Kidney capillary endothelial cell (primary cell): ENCODE measurements at regions not wholly inside any gene's neighbourhood (a gene's known extent, or its start where the extent isn't known, plus 50 kb on each side); places are given as distances from the start of the nearest gene placed in this dataset.
"Not testable (repeated sequence)": the region's sequence is repeated elsewhere in the genome, so short reads cannot be mapped to it uniquely, and the experiment has no call there.

Source experiments
- DNase-seq: peaks from one replicate; pipeline ENCODE4 v3.0.0-alpha.2; 2018; ENCODE audit warnings: low spot score

GRCh38 chr14:58752771-58753201, 115.0 kb downstream of the DACT1 start:
- peak; percentile 67 for DNase-seq

- no peak for DNase-seq
Measured at GRCh38 chr14:58755031-58755925, 117.5 kb downstream of the DACT1 start.

GRCh38 chr14:58760121-58760520, 122.4 kb downstream of the DACT1 start:
- no peak for DNase-seq

GRCh38 chr14:58762629-58763028, 124.9 kb downstream of the DACT1 start:
- no peak for DNase-seq

GRCh38 chr14:58763210-58763609, 125.4 kb downstream of the DACT1 start:
- no peak for DNase-seq

GRCh38 chr14:58765418-58765831, 127.7 kb downstream of the DACT1 start:
- DNase-seq: no peak

- no peak for DNase-seq
Measured at GRCh38 chr14:58765843-58766242, 128.1 kb downstream of the DACT1 start.

- DNase-seq: no peak
Measured at GRCh38 chr14:58769011-58769643, 131.4 kb downstream of the DACT1 start.

- no peak for DNase-seq
Measured at GRCh38 chr14:58769771-58770170, 132.0 kb downstream of the DACT1 start.

- no peak for DNase-seq
Measured at GRCh38 chr14:58770491-58770982, 132.8 kb downstream of the DACT1 start.

GRCh38 chr14:58771016-58771415, 133.3 kb downstream of the DACT1 start:
- no peak for DNase-seq

- no peak for DNase-seq
Measured at GRCh38 chr14:58772116-58772515, 134.4 kb downstream of the DACT1 start.

GRCh38 chr14:58772794-58773620, 135.2 kb downstream of the DACT1 start:
- DNase-seq: no peak

GRCh38 chr14:58774531-58774930, 136.8 kb downstream of the DACT1 start:
- DNase-seq: no peak

GRCh38 chr14:58775130-58775529, 137.4 kb downstream of the DACT1 start:
- not testable (repeated sequence) for DNase-seq

- no peak for DNase-seq
Measured at GRCh38 chr14:58776516-58776915, 138.8 kb downstream of the DACT1 start.

- DNase-seq: no peak
Measured at GRCh38 chr14:58777541-58777979, 139.8 kb downstream of the DACT1 start.

GRCh38 chr14:58778202-58778601, 140.4 kb downstream of the DACT1 start:
- no peak for DNase-seq

GRCh38 chr14:58779376-58779775, 141.6 kb downstream of the DACT1 start:
- DNase-seq: no peak

- DNase-seq: no peak
Measured at GRCh38 chr14:58780185-58780584, 142.4 kb downstream of the DACT1 start.

GRCh38 chr14:58780605-58781004, 142.8 kb downstream of the DACT1 start:
- no peak for DNase-seq

- no peak for DNase-seq
Measured at GRCh38 chr14:58782011-58782410, 144.2 kb downstream of the DACT1 start.
